ENCODE measurements at regions not wholly inside any gene's neighbourhood (a gene's known extent, or its start where the extent isn't known, plus 50 kb on each side); places are given as distances from the start of the nearest gene placed in this dataset.

DNA sequence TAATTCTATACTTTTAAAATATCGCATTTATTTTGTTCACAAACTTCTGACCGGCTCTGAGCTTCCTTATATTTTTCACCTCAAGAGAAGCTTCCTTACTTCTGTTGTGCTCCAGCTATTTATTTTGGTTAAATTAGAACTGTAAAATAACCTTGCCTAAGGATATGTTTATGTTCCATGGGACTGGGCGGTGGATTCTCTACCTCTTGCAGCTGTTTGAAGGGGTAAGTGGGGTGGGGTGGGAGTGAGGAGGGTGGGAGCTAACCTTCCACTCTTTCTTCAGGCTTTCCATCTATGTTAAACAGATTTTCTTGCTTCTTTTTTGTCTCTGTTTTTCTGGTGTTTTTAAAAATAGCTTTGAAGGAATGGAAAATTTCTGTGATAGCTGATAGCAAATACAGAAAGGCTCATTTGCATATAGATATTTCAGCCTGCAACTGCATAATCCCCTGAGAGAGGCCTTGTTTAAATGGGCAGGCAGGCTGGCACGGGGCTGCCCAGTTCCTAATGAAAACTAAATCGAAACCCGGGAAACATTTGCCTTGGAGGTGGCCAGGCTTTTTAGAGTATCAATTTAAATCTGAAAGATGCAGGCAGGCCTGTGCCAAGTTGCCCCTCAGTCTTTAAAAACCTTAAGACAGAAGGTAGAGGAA is 122.1 kb upstream of the DMAC1 start:
- Mint-ChIP-seq H3K27me3 (ENCODE audit: insufficient read depth) (peaks cover 70% of the 10 kb centered on the region), H3K9me3 (no peaks in the 10 kb centered on the region), H3K27ac (no peak overlapping the region), H3K4me3 (no peak overlapping the region), H3K4me1 (peaks cover 17% of the 10 kb centered on the region), H3K36me3 (ENCODE audit: low read depth) (no peaks in the 10 kb centered on the region)
- peaks cover 79% of the 10 kb centered on the region for H3K27me3 ChIP-seq (ENCODE audit: control insufficient read depth, insufficient read depth, low read length, poor library complexity, severe bottlenecking)
- H3K9me3 ChIP-seq (ENCODE audit: control insufficient read depth, low read length) = peaks cover 5% of the 10 kb centered on the region
- TF ChIP-seq, protein P1, sequence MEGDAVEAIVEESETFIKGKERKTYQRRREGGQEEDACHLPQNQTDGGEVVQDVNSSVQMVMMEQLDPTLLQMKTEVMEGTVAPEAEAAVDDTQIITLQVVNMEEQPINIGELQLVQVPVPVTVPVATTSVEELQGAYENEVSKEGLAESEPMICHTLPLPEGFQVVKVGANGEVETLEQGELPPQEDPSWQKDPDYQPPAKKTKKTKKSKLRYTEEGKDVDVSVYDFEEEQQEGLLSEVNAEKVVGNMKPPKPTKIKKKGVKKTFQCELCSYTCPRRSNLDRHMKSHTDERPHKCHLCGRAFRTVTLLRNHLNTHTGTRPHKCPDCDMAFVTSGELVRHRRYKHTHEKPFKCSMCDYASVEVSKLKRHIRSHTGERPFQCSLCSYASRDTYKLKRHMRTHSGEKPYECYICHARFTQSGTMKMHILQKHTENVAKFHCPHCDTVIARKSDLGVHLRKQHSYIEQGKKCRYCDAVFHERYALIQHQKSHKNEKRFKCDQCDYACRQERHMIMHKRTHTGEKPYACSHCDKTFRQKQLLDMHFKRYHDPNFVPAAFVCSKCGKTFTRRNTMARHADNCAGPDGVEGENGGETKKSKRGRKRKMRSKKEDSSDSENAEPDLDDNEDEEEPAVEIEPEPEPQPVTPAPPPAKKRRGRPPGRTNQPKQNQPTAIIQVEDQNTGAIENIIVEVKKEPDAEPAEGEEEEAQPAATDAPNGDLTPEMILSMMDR (conservative IDR thresholded peaks at IDR 0.05) = no peak
- H3K4me1 ChIP-seq (ENCODE audit: control insufficient read depth, insufficient read depth, low read length) = no peaks in the 10 kb centered on the region
- no peak overlapping the region for H3K9ac ChIP-seq (ENCODE audit: extremely low read depth, low read length, poor library complexity, severe bottlenecking)
- no peak overlapping the region for H3K27ac ChIP-seq (ENCODE audit: low read depth, low read length)
- no peak overlapping the region for H3K4me3 ChIP-seq (ENCODE audit: low read length)
- DNase-seq = no peak
- WGBS, 2 experiments (ENCODE audit: insufficient coverage in 1 of 2, insufficient read length in 1 of 2) = 93 to 97% methylated on average over 3 to 6 of the region's 6 CpGs
- no peaks in the 10 kb centered on the region for H3K36me3 ChIP-seq (ENCODE audit: control insufficient read depth, insufficient read depth, low read length)

DNA sequence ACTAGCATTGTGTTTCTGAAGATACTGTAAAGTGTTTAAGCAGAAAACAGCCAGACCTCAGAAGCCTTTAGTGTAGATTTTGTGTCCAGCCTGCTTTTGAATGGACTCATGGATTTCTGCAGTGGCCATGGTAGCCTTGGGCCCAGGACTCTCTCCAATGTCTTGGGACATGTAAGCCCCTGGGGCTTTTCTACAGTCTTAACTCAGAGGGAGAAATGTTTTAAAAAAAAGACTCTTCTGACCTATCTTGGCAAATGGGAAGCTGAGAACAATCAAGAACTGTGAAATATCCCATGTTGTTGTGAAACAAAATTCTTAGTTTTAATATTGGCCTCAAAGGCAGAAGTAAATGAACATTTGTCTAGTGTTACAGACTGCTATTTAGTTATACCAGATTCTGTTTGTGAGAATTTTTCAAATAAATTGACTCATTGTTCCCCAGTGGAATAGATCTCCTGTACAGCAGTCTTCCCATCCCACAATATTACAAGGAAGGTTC is 112.5 kb upstream of the DMAC1 start:
- peaks cover 13% of the 10 kb centered on the region for H3K27me3 ChIP-seq (ENCODE audit: control insufficient read depth, insufficient read depth, low read length, poor library complexity, severe bottlenecking)
- H3K9ac ChIP-seq (ENCODE audit: extremely low read depth, low read length, poor library complexity, severe bottlenecking) = no peak overlapping the region
- peaks cover 2% of the 10 kb centered on the region for H3K4me1 Mint-ChIP-seq
- H3K27ac Mint-ChIP-seq = no peak overlapping the region
- no peak for DNase-seq
- H3K4me1 ChIP-seq (ENCODE audit: control insufficient read depth, insufficient read depth, low read length) = no peaks in the 10 kb centered on the region
- TF ChIP-seq, protein P1 (conservative IDR thresholded peaks at IDR 0.05) = no peak
- H3K27me3 Mint-ChIP-seq (ENCODE audit: insufficient read depth) = peaks cover 14% of the 10 kb centered on the region
- no peaks in the 10 kb centered on the region for H3K9me3 ChIP-seq (ENCODE audit: control insufficient read depth, low read length)
- no peaks in the 10 kb centered on the region for H3K36me3 Mint-ChIP-seq (ENCODE audit: low read depth)
- H3K9me3 Mint-ChIP-seq = no peaks in the 10 kb centered on the region
- H3K36me3 ChIP-seq (ENCODE audit: control insufficient read depth, insufficient read depth, low read length) = no peaks in the 10 kb centered on the region
- H3K4me3 Mint-ChIP-seq = no peak overlapping the region
- no peak overlapping the region for H3K27ac ChIP-seq (ENCODE audit: low read depth, low read length)
- H3K4me3 ChIP-seq (ENCODE audit: low read length) = no peak overlapping the region

DNA sequence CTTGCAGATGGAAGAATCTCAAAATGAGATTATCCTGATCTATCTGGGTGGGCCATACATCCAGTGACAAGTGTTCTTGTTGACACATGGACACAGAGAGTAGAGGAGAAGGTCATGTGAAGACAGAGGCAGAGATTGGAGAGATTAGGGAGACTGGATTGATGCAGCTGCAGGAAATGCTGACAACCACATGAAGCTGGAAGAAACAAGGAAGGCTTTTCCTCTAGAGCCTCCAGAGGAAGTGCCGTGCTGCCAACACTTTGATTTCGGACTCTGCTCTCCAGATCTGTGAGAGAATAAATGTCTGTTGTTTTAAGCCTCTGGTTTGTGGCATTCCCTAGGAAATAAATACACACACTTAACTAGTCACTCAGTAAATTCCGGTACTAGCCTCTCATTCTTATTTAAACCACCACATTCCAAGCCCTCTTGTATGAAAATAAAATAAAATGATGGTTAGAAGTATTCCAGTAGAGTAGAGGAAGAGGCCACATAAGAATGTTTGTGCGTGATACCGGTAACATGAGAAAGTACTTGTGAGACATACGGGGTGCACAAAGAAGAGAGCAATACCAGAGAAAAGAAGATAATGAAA is 110.9 kb upstream of the DMAC1 start:
- Mint-ChIP-seq H3K27me3 (ENCODE audit: insufficient read depth) (peaks cover 9% of the 10 kb centered on the region), H3K4me1 (peaks cover 2% of the 10 kb centered on the region), H3K27ac (no peak overlapping the region), H3K4me3 (no peak overlapping the region), H3K9me3 (no peaks in the 10 kb centered on the region), H3K36me3 (ENCODE audit: low read depth) (no peaks in the 10 kb centered on the region)
- H3K9me3 ChIP-seq (ENCODE audit: control insufficient read depth, low read length) = no peaks in the 10 kb centered on the region
- TF ChIP-seq, protein P1 (conservative IDR thresholded peaks at IDR 0.05) = no peak
- H3K36me3 ChIP-seq (ENCODE audit: control insufficient read depth, insufficient read depth, low read length) = no peaks in the 10 kb centered on the region
- no peak overlapping the region for H3K9ac ChIP-seq (ENCODE audit: extremely low read depth, low read length, poor library complexity, severe bottlenecking)
- H3K27ac ChIP-seq (ENCODE audit: low read depth, low read length) = no peak overlapping the region
- DNase-seq = no peak
- no peak overlapping the region for H3K4me3 ChIP-seq (ENCODE audit: low read length)
- peaks cover 6% of the 10 kb centered on the region for H3K27me3 ChIP-seq (ENCODE audit: control insufficient read depth, insufficient read depth, low read length, poor library complexity, severe bottlenecking)
- H3K4me1 ChIP-seq (ENCODE audit: control insufficient read depth, insufficient read depth, low read length) = no peaks in the 10 kb centered on the region
- 86 to 88% methylated on average over 5 to 6 of the region's 6 CpGs for WGBS, 2 experiments (ENCODE audit: insufficient coverage in 1 of 2, insufficient read length in 1 of 2)
